ENCODE measurements at regions not wholly inside any gene's neighbourhood (a gene's known extent, or its start where the extent isn't known, plus 50 kb on each side); places are given as distances from the start of the nearest gene placed in this dataset.

GRCh38 chr11:122248939-122249338 is 132.9 kb upstream of the BLID start:
- DNase-seq = no peak
- no peaks in the 10 kb centered on the region for H3K27me3 ChIP-seq (ENCODE audit: insufficient read depth, low read depth, severe bottlenecking)
- TF ChIP-seq, protein P1, sequence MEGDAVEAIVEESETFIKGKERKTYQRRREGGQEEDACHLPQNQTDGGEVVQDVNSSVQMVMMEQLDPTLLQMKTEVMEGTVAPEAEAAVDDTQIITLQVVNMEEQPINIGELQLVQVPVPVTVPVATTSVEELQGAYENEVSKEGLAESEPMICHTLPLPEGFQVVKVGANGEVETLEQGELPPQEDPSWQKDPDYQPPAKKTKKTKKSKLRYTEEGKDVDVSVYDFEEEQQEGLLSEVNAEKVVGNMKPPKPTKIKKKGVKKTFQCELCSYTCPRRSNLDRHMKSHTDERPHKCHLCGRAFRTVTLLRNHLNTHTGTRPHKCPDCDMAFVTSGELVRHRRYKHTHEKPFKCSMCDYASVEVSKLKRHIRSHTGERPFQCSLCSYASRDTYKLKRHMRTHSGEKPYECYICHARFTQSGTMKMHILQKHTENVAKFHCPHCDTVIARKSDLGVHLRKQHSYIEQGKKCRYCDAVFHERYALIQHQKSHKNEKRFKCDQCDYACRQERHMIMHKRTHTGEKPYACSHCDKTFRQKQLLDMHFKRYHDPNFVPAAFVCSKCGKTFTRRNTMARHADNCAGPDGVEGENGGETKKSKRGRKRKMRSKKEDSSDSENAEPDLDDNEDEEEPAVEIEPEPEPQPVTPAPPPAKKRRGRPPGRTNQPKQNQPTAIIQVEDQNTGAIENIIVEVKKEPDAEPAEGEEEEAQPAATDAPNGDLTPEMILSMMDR (IDR thresholded peaks at IDR 0.05; ENCODE audit: low read depth, low read length) = no peak
- H3K27ac ChIP-seq = no peak overlapping the region
- no peaks in the 10 kb centered on the region for H3K36me3 ChIP-seq
- no peaks in the 10 kb centered on the region for H3K9me3 ChIP-seq (ENCODE audit: severe bottlenecking)
- no peak overlapping the region for H3K4me3 ChIP-seq (ENCODE audit: low read depth, low read length)

DNA sequence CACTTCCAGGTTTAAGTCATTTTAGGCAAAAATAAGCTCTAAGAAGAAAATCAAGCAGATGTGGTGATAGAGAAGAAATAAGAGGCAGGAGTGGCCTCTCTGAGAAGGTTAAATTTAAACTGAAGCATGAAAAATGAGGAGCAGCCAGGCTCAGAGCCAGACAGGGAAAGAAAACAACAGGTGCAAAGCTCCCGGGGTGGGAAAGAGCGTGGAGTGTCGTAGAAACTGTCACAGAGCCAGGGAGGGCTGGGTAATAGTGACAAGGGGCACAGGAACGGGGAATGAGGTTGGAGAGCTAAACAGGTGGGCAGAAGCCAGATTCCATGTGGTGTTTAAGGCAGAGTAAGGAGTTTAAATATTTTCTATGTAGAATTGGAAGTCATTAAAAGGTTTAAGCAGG is 132.1 kb upstream of the BLID start:
- TF ChIP-seq, protein P1 (IDR thresholded peaks at IDR 0.05; ENCODE audit: low read depth, low read length) = no peak
- DNase-seq = no peak
- Histone ChIP-seq H3K27me3 (ENCODE audit: insufficient read depth, low read depth, severe bottlenecking) (no peaks in the 10 kb centered on the region), H3K36me3 (no peaks in the 10 kb centered on the region), H3K4me3 (ENCODE audit: low read depth, low read length) (no peak overlapping the region), H3K27ac (no peak overlapping the region), H3K9me3 (ENCODE audit: severe bottlenecking) (no peaks in the 10 kb centered on the region)

DNA sequence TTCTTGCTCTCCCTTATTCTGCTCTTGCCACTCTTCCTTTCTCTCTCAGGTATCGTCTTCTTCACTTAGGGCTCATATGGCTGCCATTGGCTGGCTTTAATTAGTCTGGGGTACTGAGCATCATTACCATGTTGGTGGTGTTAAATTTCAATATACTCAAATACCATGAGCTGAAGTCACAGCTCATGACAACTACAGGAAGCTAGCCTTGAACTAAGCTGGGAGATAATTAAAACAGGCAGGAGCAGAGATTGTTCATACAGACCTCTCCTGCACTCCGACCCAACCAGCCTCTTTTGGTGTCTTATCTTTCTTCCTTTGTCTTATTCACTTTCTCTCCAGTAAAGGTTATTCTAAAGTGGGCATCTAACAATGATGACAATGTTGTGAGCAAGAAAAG is 130.9 kb upstream of the BLID start:
- H3K4me3 ChIP-seq (ENCODE audit: low read depth, low read length) = no peak overlapping the region
- H3K27ac ChIP-seq = no peak overlapping the region
- H3K9me3 ChIP-seq (ENCODE audit: severe bottlenecking) = no peaks in the 10 kb centered on the region
- TF ChIP-seq, protein P1 (IDR thresholded peaks at IDR 0.05; ENCODE audit: low read depth, low read length) = no peak
- no peak for DNase-seq
- H3K27me3 ChIP-seq (ENCODE audit: insufficient read depth, low read depth, severe bottlenecking) = no peaks in the 10 kb centered on the region
- H3K36me3 ChIP-seq = no peaks in the 10 kb centered on the region

GRCh38 chr11:122242731-122243130 is 126.7 kb upstream of the BLID start:
- Histone ChIP-seq H3K27ac (no peak overlapping the region), H3K36me3 (no peaks in the 10 kb centered on the region), H3K4me3 (ENCODE audit: low read depth, low read length) (no peak overlapping the region), H3K27me3 (ENCODE audit: insufficient read depth, low read depth, severe bottlenecking) (no peaks in the 10 kb centered on the region), H3K9me3 (ENCODE audit: severe bottlenecking) (no peaks in the 10 kb centered on the region)
- no peak for DNase-seq
- TF ChIP-seq, protein P1 (IDR thresholded peaks at IDR 0.05; ENCODE audit: low read depth, low read length) = no peak

DNA sequence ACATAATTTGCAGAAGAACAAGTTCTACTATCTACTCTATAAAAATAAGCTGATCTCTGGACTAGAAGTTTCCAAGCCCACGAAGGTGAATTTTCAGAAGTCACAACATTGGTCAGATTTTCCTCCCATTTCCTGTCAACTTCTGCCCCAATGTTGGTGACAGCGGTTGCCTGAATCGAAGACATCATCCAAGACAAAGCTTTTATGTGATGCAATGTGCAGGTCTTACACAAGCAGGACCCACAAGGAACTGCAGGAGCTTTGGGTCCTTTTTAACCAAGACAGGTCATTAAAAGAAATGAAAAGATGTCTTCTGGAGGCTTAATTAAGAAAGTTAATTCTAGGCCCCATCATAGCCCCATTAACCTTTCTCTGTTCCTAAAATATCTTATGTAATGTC is 125.6 kb upstream of the BLID start:
- Histone ChIP-seq H3K27ac (no peak overlapping the region), H3K4me3 (ENCODE audit: low read depth, low read length) (no peak overlapping the region)
- DNase-seq = no peak

DNA sequence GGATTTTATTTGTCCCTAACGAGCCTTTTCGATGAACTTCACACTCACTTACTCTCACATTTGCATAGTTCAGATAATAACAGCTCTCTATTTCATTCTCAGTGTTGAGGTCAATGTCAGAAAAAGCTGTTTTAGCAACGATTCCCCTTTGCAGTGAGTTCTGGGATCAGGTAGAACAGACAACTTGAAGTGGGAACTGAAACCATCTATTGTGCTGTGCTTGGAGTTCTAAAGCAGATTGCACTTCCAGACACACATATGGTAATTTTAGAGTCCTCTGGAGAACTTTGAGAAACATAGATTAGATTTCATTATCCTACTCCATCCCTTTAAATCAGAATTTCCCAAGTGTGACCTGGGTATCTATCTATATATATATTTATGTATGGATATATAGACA is 124.6 kb upstream of the BLID start:
- Histone ChIP-seq H3K9me3 (ENCODE audit: severe bottlenecking) (no peaks in the 10 kb centered on the region), H3K4me3 (ENCODE audit: low read depth, low read length) (no peak overlapping the region), H3K36me3 (no peaks in the 10 kb centered on the region), H3K27me3 (ENCODE audit: insufficient read depth, low read depth, severe bottlenecking) (no peaks in the 10 kb centered on the region), H3K27ac (no peak overlapping the region)
- no peak for DNase-seq
- TF ChIP-seq, protein P1 (IDR thresholded peaks at IDR 0.05; ENCODE audit: low read depth, low read length) = no peak

More for the DNA sequence above, 125.6 kb upstream of the BLID start:
- TF ChIP-seq, protein P1 (IDR thresholded peaks at IDR 0.05; ENCODE audit: low read depth, low read length) = no peak
- H3K27me3 ChIP-seq (ENCODE audit: insufficient read depth, low read depth, severe bottlenecking) = no peaks in the 10 kb centered on the region
- no peaks in the 10 kb centered on the region for H3K9me3 ChIP-seq (ENCODE audit: severe bottlenecking)
- no peaks in the 10 kb centered on the region for H3K36me3 ChIP-seq
